Astrocyte of the cerebellum (primary cell): ENCODE measurements at regions not wholly inside any gene's neighbourhood (a gene's known extent, or its start where the extent isn't known, plus 50 kb on each side); places are given as distances from the start of the nearest gene placed in this dataset.

Experiments
- DNase-seq: peaks from one replicate; pipeline ENCODE4 v3.0.0-alpha.2; 2011; ENCODE audit warnings: low read depth
- H3K4me3 ChIP-seq: 2 replicates; pipeline ENCODE4 v1.5.1; 2011; ENCODE audit warnings: mild to moderate bottlenecking, low read depth, low read length, moderate library complexity
- in situ Hi-C: cut with HindIII; loops from 2 replicates; pipeline ENCODE4 v1.10.0; 2017; ENCODE audit warnings: low sequenced_read_pairs
- TF ChIP-seq, protein P1 (sequence below): IDR thresholded peaks from 2 replicates; pipeline ENCODE4 v1.5.1; 2012; ENCODE audit warnings: low read length, low read depth, moderate library complexity, mild to moderate bottlenecking; ENCODE audit errors: missing control alignments

- in situ Hi-C loops: no loop called here
- DNase-seq: no peak
These were observed 239.2 kb upstream of the AMIGO2 start for GRCh38 chr12:47318963-47319362.

DNA sequence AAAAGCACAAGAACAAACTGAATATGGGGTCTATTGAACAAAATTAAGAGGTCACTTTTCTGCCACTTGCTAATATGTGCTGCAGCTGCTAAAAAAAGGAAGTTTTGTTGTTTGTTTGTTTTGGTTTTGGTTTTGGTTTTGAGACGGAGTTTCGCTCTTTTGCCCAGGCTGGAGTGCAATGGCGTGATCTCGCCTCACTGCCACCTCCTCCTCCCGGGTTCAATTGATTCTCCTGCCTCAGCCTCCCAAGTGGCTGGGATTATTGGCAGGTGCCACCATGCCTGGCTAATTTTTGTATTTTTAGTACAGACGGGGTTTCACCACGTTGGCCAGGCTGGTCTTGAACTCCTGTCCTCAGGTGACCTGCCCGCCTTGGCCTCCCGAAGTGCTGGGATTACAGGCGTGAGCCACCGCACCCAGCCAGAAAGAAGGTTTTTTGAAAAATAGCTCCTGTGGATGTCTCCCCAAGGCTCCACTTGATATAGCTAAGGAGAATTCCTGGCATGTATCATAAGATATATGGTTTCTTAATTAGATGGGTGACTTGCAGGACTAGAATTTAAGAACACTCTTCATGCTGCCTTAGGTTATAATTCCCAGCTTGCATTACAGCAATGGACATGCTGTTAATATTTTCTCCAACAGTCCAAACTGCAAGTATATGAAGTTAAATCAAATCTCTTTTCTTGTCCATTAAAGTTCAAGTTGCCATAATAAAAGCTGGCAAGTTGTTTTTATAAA is 237.6 kb upstream of the AMIGO2 start:
- no peak overlapping the region for H3K4me3 ChIP-seq
- no peak for DNase-seq
- in situ Hi-C loops: no loop called here
- TF ChIP-seq, protein P1, sequence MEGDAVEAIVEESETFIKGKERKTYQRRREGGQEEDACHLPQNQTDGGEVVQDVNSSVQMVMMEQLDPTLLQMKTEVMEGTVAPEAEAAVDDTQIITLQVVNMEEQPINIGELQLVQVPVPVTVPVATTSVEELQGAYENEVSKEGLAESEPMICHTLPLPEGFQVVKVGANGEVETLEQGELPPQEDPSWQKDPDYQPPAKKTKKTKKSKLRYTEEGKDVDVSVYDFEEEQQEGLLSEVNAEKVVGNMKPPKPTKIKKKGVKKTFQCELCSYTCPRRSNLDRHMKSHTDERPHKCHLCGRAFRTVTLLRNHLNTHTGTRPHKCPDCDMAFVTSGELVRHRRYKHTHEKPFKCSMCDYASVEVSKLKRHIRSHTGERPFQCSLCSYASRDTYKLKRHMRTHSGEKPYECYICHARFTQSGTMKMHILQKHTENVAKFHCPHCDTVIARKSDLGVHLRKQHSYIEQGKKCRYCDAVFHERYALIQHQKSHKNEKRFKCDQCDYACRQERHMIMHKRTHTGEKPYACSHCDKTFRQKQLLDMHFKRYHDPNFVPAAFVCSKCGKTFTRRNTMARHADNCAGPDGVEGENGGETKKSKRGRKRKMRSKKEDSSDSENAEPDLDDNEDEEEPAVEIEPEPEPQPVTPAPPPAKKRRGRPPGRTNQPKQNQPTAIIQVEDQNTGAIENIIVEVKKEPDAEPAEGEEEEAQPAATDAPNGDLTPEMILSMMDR: no peak

More at GRCh38 chr12:47318963-47319362, 239.2 kb upstream of the AMIGO2 start:
- no peak overlapping the region for H3K4me3 ChIP-seq
- TF ChIP-seq, protein P1: no peak

DNA sequence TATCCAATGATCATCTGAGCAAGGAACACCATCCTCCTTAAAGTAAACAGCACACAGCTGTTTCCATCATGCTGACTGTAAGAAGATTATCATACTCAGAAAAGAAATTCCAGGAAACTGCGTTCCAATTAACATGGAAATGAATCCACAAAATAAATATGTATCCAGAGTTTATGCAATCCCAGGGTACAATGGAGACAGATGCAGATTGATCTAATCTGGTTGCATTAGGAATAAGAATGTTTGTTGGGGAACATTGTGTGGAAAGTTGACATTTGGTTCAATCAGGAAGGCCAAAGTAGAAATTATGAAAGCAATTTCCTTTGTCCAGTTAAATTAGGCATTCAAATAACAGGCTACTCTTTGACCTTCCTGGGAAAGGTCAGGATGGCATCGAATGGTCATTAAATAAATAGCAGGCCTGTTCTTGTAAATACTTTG is 236.9 kb upstream of the AMIGO2 start:
- in situ Hi-C loops: no loop called here
- DNase-seq: no peak
- TF ChIP-seq, protein P1: no peak
- no peak overlapping the region for H3K4me3 ChIP-seq

DNA sequence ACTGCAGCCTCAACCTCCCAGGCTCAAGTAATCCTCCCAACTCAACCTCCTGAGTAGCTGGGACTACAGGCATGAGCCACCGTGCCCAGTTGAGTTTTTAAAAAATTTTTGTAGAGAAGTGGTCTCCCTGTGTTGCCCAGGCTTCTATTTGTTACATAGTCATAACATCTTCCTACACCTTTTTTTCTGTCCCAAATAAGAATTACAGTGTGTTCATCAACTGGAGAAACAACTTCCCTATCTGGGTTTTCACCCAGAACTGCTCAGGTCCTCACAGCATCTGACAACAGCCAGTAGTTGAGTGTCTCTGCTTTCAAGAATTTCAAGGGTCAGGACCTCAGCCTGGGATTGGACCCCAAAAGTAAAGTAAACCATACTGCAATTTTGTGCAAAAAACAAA is 235.2 kb upstream of the AMIGO2 start:
- no peak for DNase-seq
- in situ Hi-C loops: no loop called here
- no peak overlapping the region for H3K4me3 ChIP-seq
- TF ChIP-seq, protein P1: no peak

- DNase-seq: no peak
- in situ Hi-C loops: no loop called here
- TF ChIP-seq, protein P1: no peak
- no peak overlapping the region for H3K4me3 ChIP-seq
These were observed 233.2 kb upstream of the AMIGO2 start for GRCh38 chr12:47312808-47313426.

DNA sequence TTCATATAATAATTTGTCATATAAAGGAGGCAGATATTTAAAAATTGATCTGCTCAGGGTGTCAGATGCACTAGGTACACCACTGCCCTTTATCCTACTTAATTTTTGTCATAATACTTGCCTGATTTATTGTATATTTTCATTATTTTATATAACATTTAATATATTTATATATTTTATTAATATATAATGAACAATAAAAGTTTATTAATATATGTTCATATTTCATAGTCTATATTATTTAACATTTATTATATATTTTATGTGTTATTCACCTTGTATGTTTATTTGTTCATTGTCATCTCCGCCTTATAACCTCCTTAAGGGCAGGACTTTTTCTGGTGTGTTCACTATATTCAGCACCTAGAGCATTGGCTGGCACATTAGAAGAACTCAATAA is 232.4 kb upstream of the AMIGO2 start:
- no peak overlapping the region for H3K4me3 ChIP-seq
- DNase-seq: no peak
- in situ Hi-C loops: no loop called here
- TF ChIP-seq, protein P1: no peak
